BJ (cell line): ENCODE measurements at regions not wholly inside any gene's neighbourhood (a gene's known extent, or its start where the extent isn't known, plus 50 kb on each side); places are given as distances from the start of the nearest gene placed in this dataset.

Source experiments
- CTCF ChIA-PET: fragments of 350-600 bp; formaldehyde crosslinking; extraction: SDS; loops from one replicate; lab custom pipeline; 2021; ENCODE audit warnings: antibody characterized with exemption, inconsistent platforms; lab: Yijun Ruan, JAX
- POLR2A ChIA-PET: fragments of 300-600 bp; sonication (Branson Sonifier 250); formaldehyde crosslinking; extraction: SDS; loops from one replicate; lab custom pipeline; 2021; ENCODE audit warnings: antibody characterized with exemption; lab: Charles Lee
- DNase-seq: peaks from one replicate; pipeline ENCODE4 v3.0.0-alpha.2; 2011; ENCODE audit warnings: low read depth
- H3K27me3 ChIP-seq: 2 replicates; pipeline ENCODE4 v1.6.0; 2011; ENCODE audit warnings: low read length; ENCODE audit not compliant: control insufficient read depth, insufficient read depth
- H3K36me3 ChIP-seq: 2 replicates; pipeline ENCODE4 v1.5.1; 2011; ENCODE audit warnings: low read length; ENCODE audit not compliant: control insufficient read depth, insufficient read depth
- H3K4me3 ChIP-seq: 2 replicates; pipeline ENCODE4 v1.5.1; 2011; ENCODE audit warnings: low read depth, mild to moderate bottlenecking, control low read depth, low read length
- TF ChIP-seq, protein P1 (sequence below): IDR thresholded peaks from 2 replicates; pipeline ENCODE4 v1.5.1; 2011; ENCODE audit warnings: low read depth, mild to moderate bottlenecking, control low read depth, inconsistent platforms, low read length, moderate library complexity; ENCODE audit not compliant: insufficient read depth

DNA sequence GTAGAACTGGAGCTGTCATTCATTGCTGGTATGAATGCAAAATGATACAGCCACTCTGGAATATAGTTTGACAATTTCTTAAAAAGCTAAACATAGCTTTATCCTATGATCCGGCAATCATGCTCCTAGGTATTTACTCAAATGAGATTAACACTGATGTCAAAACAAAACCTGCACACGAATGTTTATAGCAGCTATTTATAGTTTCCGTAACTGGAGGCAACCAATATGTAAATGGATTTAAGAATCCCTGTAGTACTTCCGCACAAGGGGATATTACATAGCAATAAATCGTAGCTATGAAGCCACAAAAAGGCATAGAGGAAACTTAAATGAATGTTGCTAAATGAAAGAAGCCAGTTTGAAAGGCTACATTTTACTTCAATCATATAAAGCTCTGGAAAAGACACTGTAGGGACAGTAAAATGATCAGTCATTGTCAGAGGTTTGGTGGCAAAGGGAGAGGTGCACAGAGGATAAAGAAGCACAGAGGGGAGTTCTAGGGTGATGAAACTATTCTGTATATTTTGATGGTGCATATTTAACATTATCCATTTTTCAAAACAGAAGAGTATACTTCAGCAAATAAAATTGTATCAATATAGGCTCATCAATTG lies 1893.0 kb upstream of the PCDH20 start:
- ChIA-PET CTCF (no interaction called here), POLR2A (no interaction called here)
- TF ChIP-seq, protein P1, sequence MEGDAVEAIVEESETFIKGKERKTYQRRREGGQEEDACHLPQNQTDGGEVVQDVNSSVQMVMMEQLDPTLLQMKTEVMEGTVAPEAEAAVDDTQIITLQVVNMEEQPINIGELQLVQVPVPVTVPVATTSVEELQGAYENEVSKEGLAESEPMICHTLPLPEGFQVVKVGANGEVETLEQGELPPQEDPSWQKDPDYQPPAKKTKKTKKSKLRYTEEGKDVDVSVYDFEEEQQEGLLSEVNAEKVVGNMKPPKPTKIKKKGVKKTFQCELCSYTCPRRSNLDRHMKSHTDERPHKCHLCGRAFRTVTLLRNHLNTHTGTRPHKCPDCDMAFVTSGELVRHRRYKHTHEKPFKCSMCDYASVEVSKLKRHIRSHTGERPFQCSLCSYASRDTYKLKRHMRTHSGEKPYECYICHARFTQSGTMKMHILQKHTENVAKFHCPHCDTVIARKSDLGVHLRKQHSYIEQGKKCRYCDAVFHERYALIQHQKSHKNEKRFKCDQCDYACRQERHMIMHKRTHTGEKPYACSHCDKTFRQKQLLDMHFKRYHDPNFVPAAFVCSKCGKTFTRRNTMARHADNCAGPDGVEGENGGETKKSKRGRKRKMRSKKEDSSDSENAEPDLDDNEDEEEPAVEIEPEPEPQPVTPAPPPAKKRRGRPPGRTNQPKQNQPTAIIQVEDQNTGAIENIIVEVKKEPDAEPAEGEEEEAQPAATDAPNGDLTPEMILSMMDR = no peak
- Histone ChIP-seq H3K4me3 (no peak overlapping the region), H3K36me3 (no peaks in the 10 kb centered on the region), H3K27me3 (no peaks in the 10 kb centered on the region)
- no peak for DNase-seq

DNA sequence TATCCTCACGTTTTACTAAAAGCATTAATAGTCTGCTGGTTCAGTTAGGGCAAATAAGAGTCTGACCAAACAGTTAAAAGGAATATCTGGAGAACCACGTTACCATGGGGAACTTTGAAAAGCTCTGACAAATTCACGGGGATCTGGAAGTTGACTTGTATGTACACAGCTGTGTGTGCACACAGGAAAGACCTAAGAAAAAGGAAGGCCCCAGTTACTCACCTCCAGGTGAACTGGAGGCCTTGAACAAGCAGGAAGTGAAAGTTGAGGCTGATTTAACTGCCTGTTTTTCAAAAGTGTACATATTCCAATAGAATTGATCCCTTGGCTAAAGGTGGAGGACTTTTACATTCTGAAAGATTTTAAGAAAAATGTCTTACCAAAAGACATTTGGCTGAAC lies 1891.6 kb upstream of the PCDH20 start:
- no peak overlapping the region for H3K4me3 ChIP-seq
- CTCF ChIA-PET = no interaction called here
- POLR2A ChIA-PET = no interaction called here

DNA sequence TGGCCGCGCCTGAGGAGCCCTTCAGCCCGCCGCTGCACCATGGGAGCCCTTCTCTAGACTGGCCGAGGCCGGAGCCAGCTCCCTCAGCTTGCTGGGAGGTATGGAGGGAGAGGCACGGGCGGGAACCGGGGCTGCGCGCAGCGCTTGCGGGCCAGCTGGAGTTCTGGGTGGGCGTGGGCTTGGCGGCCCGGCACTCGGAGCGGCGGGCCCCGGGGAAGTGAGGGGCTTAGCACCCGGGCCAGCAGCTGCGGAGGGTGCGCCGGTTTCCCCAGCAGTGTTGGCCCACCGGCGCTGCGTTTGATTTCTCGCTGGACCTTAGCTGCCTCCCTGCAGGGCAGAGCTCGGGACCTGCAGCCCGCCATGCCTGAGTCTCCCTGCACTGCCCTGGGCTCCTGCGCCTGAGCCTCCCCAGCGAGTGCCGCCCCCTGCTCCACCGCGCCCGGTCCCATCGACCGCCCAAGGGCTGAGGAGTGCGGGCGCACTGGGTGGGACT lies 1890.0 kb upstream of the PCDH20 start:
- ChIA-PET CTCF (no interaction called here), POLR2A (no interaction called here)
- H3K36me3 ChIP-seq = no peaks in the 10 kb centered on the region
- TF ChIP-seq, protein P1 = no peak
- no peak for DNase-seq
- no peaks in the 10 kb centered on the region for H3K27me3 ChIP-seq
- H3K4me3 ChIP-seq = no peak overlapping the region

More for the DNA sequence above, 1891.6 kb upstream of the PCDH20 start:
- no peaks in the 10 kb centered on the region for H3K27me3 ChIP-seq
- no peaks in the 10 kb centered on the region for H3K36me3 ChIP-seq
- DNase-seq = no peak
- TF ChIP-seq, protein P1 = no peak

DNA sequence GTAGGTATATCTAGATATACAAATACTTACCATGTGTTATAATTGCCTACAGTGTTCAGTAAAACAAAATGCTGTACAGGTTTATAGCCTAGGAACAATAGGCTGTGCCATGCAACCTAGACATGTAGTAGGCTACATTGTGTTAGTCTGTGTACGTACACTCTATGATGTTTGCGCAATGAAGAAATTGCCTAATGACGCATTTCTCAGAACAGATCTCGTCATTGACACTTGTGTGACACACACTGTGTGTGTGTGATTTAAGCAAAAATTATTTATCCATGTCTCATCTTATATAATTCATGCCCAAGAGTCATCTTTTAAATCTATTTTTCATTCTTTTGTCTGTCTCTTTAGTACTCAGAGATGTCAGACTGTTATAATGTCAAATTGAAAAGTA lies 1888.8 kb upstream of the PCDH20 start:
- TF ChIP-seq, protein P1 = no peak
- CTCF ChIA-PET = interaction anchor here (0.7 kb wide), 1 partner anchor 188 kb away, joined by 3 read pairs; no protein-coding TSS in a partner anchor
- no peaks in the 10 kb centered on the region for H3K27me3 ChIP-seq
- POLR2A ChIA-PET = no interaction called here
- no peaks in the 10 kb centered on the region for H3K36me3 ChIP-seq
- no peak overlapping the region for H3K4me3 ChIP-seq
- no peak for DNase-seq

DNA sequence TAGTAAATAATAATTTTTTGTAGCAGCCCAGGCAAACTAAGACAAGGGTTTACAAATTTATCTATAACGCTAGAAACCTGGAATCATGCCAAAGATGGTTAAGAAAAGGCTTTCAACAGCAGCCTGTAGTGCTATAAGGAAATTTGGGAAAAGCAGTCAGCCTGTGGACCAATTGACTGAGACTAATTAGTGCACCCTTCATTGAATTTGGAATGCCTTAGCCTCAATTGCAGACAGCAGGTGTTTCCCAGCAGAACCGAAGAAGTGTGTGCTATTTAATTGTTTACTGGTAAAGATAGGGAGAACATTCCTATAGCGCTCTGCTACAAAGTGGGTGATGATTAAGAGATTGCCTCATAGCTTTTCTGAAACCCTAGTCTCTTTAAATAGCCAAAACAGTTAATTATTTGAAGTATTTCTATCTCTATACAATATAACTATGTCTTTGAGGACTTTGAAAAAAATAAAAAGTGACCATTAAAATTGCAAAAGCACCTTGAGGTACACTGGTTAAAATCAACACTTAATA lies 1884.3 kb upstream of the PCDH20 start:
- Histone ChIP-seq H3K4me3 (no peak overlapping the region), H3K27me3 (no peaks in the 10 kb centered on the region), H3K36me3 (no peaks in the 10 kb centered on the region)
- DNase-seq = no peak
- CTCF ChIA-PET = interaction anchor here (0.6 kb wide), 1 partner anchor 130 kb away, joined by 3 read pairs; no protein-coding TSS in a partner anchor
- POLR2A ChIA-PET = no interaction called here
- TF ChIP-seq, protein P1 = no peak
